Renal pelvis (tissue), 1 donor: ENCODE measurements at regions not wholly inside any gene's neighbourhood (a gene's known extent, or its start where the extent isn't known, plus 50 kb on each side); places are given as distances from the start of the nearest gene placed in this dataset.

Source experiments
- DNase-seq: peaks from one replicate; pipeline ENCODE4 v3.0.0-alpha.2; 2013

- no peak for DNase-seq
Observed at GRCh38 chr4:11768251-11768972, 339.7 kb upstream of the HS3ST1 start.

- DNase-seq = peak; percentile 10
Observed at GRCh38 chr4:11765849-11766453, 337.3 kb upstream of the HS3ST1 start.

- DNase-seq = peak; percentile 14
Observed at GRCh38 chr4:11748164-11748872, 319.6 kb upstream of the HS3ST1 start.

- DNase-seq = no peak
Observed at GRCh38 chr4:11746734-11747133, 318.0 kb upstream of the HS3ST1 start.

- no peak for DNase-seq
Observed at GRCh38 chr4:11743976-11744375, 315.3 kb upstream of the HS3ST1 start.

- no peak for DNase-seq
Observed at GRCh38 chr4:11743236-11743635, 314.5 kb upstream of the HS3ST1 start.

- no peak for DNase-seq
Observed at GRCh38 chr4:11741190-11741652, 312.5 kb upstream of the HS3ST1 start.

- DNase-seq = no peak
Observed at GRCh38 chr4:11739992-11740391, 311.3 kb upstream of the HS3ST1 start.

GRCh38 chr4:11736978-11737377 lies 308.3 kb upstream of the HS3ST1 start:
- DNase-seq = no peak

- DNase-seq = no peak
Observed at GRCh38 chr4:11735651-11736050, 307.0 kb upstream of the HS3ST1 start.

- no peak for DNase-seq
Observed at GRCh38 chr4:11732155-11732554, 303.5 kb upstream of the HS3ST1 start.

GRCh38 chr4:11730545-11730944 lies 301.9 kb upstream of the HS3ST1 start:
- DNase-seq = no peak

- DNase-seq = no peak
Observed at GRCh38 chr4:11729548-11729947, 300.9 kb upstream of the HS3ST1 start.

GRCh38 chr4:11727903-11728564 lies 299.3 kb upstream of the HS3ST1 start:
- no peak for DNase-seq

GRCh38 chr4:11724731-11725130 lies 296.0 kb upstream of the HS3ST1 start:
- no peak for DNase-seq

- no peak for DNase-seq
Observed at GRCh38 chr4:11722223-11722622, 293.5 kb upstream of the HS3ST1 start.

- DNase-seq = no peak
Observed at GRCh38 chr4:11720292-11720691, 291.6 kb upstream of the HS3ST1 start.

GRCh38 chr4:11719879-11720278 lies 291.2 kb upstream of the HS3ST1 start:
- DNase-seq = no peak

GRCh38 chr4:11715753-11716521 lies 287.2 kb upstream of the HS3ST1 start:
- DNase-seq = no peak

- no peak for DNase-seq
Observed at GRCh38 chr4:11710453-11711093, 281.9 kb upstream of the HS3ST1 start.

- no peak for DNase-seq
Observed at GRCh38 chr4:11704186-11704830, 275.6 kb upstream of the HS3ST1 start.
